HFFc6 (cell line): ENCODE measurements at regions not wholly inside any gene's neighbourhood (a gene's known extent, or its start where the extent isn't known, plus 50 kb on each side); places are given as distances from the start of the nearest gene placed in this dataset.
"Not testable (repeated sequence)": the region's sequence is repeated elsewhere in the genome, so short reads cannot be mapped to it uniquely, and the experiment has no call there.

Experiments
- DNase-seq: peaks from one replicate; pipeline ENCODE4 v3.0.0-alpha.2; 2018
- H3K27ac Mint-ChIP-seq: 2 replicates; pipeline ENCODE4 v1.8.0; 2020; ENCODE audit warnings: mild to moderate bottlenecking, mixed read lengths
- H3K27me3 Mint-ChIP-seq: 2 replicates; pipeline ENCODE4 v1.8.0; 2021; ENCODE audit warnings: mild to moderate bottlenecking, moderate library complexity, mixed read lengths; ENCODE audit not compliant: insufficient read depth
- H3K36me3 Mint-ChIP-seq: 2 replicates; pipeline ENCODE4 v1.8.0; 2021; ENCODE audit warnings: low read depth, mixed read lengths
- H3K4me1 Mint-ChIP-seq: 2 replicates; pipeline ENCODE4 v1.8.0; 2020; ENCODE audit warnings: low read depth, mixed read lengths
- H3K4me3 Mint-ChIP-seq: 2 replicates; pipeline ENCODE4 v1.8.0; 2020; ENCODE audit warnings: mild to moderate bottlenecking, moderate library complexity, mixed read lengths
- H3K9me3 Mint-ChIP-seq: 2 replicates; pipeline ENCODE4 v1.8.0; 2020; ENCODE audit warnings: mild to moderate bottlenecking, mixed read lengths
- CTCF ChIP-seq: fragments of 200-600 bp; sonication (generic); IDR thresholded peaks from 2 replicates; pipeline ENCODE4 v1.5.0; 2021; ENCODE audit warnings: antibody characterized with exemption, mild to moderate bottlenecking

GRCh38 chr12:73112035-73112816 is 840.1 kb downstream of the TRHDE start:
- TF ChIP-seq CTCF: no peak
- Mint-ChIP-seq H3K27me3 (no peaks in the 10 kb centered on the region), H3K27ac (no peak overlapping the region), H3K9me3 (peaks cover 21% of the 10 kb centered on the region), H3K4me1 (no peaks in the 10 kb centered on the region), H3K4me3 (no peak overlapping the region), H3K36me3 (no peaks in the 10 kb centered on the region)
- no peak for DNase-seq

GRCh38 chr12:73124480-73124879 is 852.3 kb downstream of the TRHDE start:
- no peak for DNase-seq
- no peak for TF ChIP-seq CTCF
- peaks cover 10% of the 10 kb centered on the region for H3K9me3 Mint-ChIP-seq
- no peak overlapping the region for H3K4me3 Mint-ChIP-seq
- H3K27ac Mint-ChIP-seq: no peak overlapping the region
- H3K27me3 Mint-ChIP-seq: no peaks in the 10 kb centered on the region
- no peaks in the 10 kb centered on the region for H3K36me3 Mint-ChIP-seq
- H3K4me1 Mint-ChIP-seq: no peaks in the 10 kb centered on the region

- Mint-ChIP-seq H3K9me3 (peaks cover 12% of the 10 kb centered on the region), H3K4me1 (no peaks in the 10 kb centered on the region), H3K4me3 (no peak overlapping the region), H3K27ac (no peak overlapping the region), H3K27me3 (no peaks in the 10 kb centered on the region), H3K36me3 (no peaks in the 10 kb centered on the region)
- TF ChIP-seq CTCF: no peak
- no peak for DNase-seq
Observed at GRCh38 chr12:73125148-73125547, 853.0 kb downstream of the TRHDE start.

GRCh38 chr12:73136386-73136785 is 864.2 kb downstream of the TRHDE start:
- no peak for TF ChIP-seq CTCF
- peaks cover 26% of the 10 kb centered on the region for H3K9me3 Mint-ChIP-seq
- H3K27ac Mint-ChIP-seq: no peak overlapping the region
- H3K4me1 Mint-ChIP-seq: no peaks in the 10 kb centered on the region
- H3K27me3 Mint-ChIP-seq: no peaks in the 10 kb centered on the region
- no peak overlapping the region for H3K4me3 Mint-ChIP-seq
- H3K36me3 Mint-ChIP-seq: no peaks in the 10 kb centered on the region
- no peak for DNase-seq

GRCh38 chr12:73139642-73140041 is 867.5 kb downstream of the TRHDE start:
- not testable (repeated sequence) for H3K4me3 Mint-ChIP-seq, H3K36me3 Mint-ChIP-seq, H3K27me3 Mint-ChIP-seq, DNase-seq, H3K4me1 Mint-ChIP-seq, H3K27ac Mint-ChIP-seq
- H3K9me3 Mint-ChIP-seq: peaks cover 27% of the 10 kb centered on the region

- H3K27ac Mint-ChIP-seq: no peak overlapping the region
Observed at GRCh38 chr12:73158341-73158740, 886.2 kb downstream of the TRHDE start.

More at GRCh38 chr12:73158341-73158740, 886.2 kb downstream of the TRHDE start:
- DNase-seq: no peak
- no peak for TF ChIP-seq CTCF
- peaks cover 21% of the 10 kb centered on the region for H3K9me3 Mint-ChIP-seq
- no peaks in the 10 kb centered on the region for H3K4me1 Mint-ChIP-seq
- H3K36me3 Mint-ChIP-seq: no peaks in the 10 kb centered on the region
- H3K4me3 Mint-ChIP-seq: no peak overlapping the region
- no peaks in the 10 kb centered on the region for H3K27me3 Mint-ChIP-seq
